COLO668 (cell line): ENCODE measurements at regions not wholly inside any gene's neighbourhood (a gene's known extent, or its start where the extent isn't known, plus 50 kb on each side); places are given as distances from the start of the nearest gene placed in this dataset.
"Not testable (repeated sequence)": the region's sequence is repeated elsewhere in the genome, so short reads cannot be mapped to it uniquely, and the experiment has no call there.

Experiments used
- DNase-seq: peaks from one replicate; lab custom pipeline; 2025; ENCODE audit not compliant: unreplicated experiment; lab: John Stamatoyannopoulos, UW

DNA sequence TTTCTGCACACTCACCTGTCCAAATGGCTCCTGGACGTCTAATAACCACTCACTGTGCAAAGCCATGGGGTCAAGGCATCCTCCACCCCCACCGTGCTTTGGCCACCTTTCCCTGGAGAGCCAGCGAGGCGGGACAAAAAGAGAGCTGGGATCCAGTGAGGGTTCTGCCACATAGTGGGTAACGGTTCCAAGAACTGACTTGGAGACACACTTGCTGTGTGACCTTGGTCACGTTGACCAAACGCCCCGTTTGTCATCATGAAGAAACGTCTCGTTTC is 287.2 kb downstream of the TFAP2C start:
- DNase-seq = no peak

DNA sequence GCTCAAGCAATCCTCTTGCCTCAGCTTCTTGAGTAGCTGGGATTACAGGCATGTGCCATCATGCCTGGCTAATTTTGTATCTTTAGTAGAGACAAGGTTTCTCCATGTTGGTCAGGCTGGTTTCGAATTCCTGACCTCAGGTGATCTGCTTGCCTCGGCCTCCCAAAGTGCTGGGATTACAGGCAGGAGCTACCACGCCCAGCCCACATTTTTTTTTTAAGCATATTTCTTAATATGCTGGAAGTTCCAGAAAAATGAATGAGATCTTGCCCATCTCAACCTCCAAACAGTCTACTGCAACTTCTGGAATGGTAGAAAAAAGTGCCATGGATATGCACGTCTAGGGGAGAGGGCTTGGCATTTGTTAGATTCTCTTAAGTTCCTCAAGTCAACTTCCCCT is 290.9 kb downstream of the TFAP2C start:
- DNase-seq = not testable (repeated sequence)

DNA sequence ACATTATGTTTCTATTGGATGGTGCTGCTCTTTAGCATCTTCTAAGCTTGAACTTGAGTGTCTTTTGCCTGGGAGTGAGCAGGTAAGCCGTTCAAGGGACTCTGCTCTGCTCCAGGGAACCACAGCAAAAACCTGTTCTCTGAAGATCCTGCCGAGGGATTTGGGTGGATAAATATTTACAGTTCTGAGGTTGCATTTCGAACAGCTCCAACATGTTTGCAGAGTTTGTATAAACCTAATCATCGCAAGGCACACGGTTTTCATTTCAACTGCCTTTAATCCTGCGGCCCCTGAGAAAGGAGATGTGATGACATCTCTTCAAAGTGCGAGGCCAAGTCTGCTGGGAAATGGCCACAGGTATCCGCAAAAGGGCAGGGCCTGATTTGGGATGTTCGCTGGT is 293.4 kb downstream of the TFAP2C start:
- no peak for DNase-seq

- no peak for DNase-seq
These were observed 295.4 kb downstream of the TFAP2C start for GRCh38 chr20:56924292-56925081.

DNA sequence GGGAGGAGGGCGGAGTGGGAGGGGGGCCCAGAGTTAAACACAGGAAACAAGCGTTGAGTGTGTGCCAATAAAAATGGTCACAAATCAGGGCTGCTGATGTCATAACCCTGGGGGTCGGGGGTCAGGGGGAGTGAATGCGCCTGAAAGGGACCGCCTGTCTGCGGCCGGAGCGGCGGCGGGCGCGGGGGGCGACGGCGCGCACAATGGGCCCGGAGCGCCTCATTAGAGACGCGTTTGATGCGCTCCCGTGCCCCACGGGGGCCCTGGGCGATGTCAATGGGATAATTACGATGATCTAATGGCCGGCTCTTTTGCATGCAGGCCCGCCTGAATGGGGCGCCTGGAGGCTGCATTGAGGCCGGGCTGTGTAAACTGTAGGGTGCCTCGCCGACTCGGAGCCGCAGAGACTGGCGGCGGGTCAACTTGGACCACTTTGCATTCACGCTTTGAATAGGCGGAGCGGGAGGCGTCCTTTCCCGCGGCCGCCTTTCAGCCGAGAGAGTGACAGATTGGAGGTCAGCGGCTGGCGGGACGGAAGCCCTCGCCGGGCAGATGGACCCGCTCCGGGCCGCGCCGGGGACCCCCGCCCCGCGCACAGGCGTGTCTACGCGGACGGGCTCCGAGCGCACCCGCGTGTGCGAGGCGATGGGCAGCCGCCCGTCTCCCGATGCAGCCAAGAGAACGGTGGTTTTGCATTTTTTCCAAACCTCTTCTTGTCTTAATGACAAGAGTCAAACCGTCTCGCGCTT is 296.1 kb downstream of the TFAP2C start:
- DNase-seq = no peak

DNA sequence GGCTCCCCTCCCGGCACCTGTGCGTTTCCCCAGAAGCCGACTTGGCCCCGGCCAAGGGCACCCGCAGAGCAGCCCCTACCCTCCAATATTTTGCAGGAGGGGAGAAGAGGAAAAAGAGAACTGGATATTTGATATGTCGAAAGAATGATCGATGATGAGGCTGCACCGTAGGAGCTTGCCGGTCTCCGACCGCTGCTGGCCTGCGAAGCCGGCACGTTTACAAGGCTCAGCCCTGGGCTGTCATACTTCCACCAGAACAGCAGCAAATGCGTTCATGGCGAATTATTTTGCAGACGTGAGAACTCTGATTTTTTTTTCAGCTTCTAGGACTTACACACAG is 296.7 kb downstream of the TFAP2C start:
- no peak for DNase-seq

DNA sequence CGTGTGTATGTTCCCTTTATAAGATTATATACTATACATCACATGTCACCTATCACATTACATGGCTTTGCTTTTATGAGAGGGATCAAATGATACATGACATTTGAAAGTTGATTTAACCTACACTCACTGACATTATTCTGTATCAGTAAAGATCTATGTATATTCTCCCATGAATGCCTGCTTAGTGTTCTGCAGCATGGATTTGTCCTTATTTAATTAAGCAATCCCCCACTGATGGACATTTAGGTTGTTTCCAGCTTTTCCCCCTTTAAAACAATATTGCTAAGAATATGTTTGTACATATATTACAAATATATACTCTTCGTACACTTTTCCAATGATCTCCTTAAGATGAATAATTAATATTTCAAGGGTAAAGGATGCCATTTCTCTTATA is 297.4 kb downstream of the TFAP2C start:
- DNase-seq = no peak

DNA sequence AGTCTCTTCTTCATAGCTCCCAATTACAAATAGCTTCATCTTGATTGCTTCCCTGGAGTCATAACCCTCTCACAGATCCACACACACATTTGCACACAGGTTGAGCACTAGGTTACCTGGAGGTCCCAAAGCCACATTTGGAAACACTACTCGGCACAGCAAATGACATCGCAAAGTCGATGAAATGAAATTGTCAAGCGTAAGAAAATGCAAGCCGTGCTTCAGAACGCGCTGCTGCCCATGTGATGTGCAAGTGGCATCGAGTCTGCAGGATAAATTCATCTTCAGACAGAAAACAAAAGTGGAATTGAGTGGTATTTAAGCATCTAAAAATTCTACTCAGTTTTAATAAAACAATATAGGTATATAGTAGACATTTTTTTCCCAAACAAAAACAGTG is 298.0 kb downstream of the TFAP2C start:
- no peak for DNase-seq

DNA sequence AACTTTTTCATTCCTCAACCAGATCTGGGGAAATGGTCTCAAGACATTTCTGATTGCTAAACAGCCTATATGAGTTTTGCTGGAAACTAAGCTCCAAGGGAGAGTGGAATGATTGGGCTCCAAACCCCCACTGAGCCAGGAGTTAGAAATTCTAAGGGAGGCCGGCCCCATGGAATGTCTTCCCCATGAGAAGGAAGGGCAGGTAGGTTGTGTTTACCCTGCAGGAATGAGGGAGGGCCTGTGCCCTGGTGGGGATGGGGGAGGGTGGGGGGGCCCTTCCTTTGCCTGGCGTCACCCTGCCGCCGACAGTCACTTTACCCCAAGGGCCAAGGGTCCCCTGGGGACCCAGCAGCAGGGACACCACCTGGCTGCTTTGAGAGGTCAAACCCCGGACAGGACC is 298.9 kb downstream of the TFAP2C start:
- DNase-seq = no peak

DNA sequence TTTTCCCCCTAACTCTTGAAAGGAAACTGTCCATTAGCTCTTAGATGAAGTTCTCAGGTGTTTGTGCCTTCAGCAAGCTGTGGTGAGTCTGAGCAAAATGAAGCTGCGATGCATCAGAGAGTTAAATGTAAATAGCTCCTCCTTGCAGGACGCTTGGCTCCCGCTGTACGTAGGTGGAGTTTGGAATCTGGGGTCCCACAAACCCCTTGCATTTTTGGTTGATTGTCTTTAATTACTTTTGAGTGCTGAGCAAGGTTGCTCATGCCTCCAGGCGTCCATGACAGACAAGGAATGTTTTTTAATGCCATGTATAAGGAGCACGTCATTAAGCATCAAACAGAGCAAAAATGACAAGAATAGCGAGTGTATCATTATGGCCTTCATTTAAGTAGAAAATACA is 300.5 kb downstream of the TFAP2C start:
- no peak for DNase-seq

GRCh38 chr20:56930876-56931275 is 301.8 kb downstream of the TFAP2C start:
- DNase-seq = no peak

DNA sequence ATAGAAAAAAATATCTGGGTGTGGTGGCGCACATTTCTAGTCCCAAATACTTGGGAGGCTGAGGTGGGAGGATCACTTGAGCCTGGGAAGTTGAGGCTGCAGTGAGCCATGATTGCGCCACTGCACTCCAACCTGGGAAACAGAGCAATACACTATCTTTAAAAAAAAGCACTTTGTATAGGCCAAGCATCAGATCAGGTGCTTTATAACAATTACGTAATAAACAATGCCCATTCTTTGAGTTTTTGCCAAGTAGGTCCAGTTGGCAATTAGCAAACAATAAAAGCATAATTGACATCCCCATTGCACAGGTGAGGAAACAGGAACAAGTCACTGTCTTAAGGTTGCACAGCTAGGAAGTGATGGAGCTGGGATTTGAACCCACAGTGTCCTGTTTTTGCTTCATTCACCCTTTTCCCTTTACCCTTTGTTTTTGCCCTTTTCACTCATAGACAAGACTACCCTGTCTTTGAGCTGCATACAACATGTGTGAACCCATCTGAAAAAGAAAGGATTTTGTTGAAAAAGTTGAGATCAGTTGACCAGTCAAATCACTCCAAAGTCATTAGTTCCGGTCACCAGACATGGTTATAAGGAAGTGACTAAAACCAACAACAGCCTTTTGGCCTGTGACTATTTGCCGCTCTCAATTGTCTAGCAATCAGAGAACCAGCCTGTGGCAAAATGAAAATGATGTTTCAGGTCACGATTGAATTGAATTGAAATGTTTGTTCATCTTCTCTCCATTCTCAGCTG is 303.6 kb downstream of the TFAP2C start:
- DNase-seq = no peak

DNA sequence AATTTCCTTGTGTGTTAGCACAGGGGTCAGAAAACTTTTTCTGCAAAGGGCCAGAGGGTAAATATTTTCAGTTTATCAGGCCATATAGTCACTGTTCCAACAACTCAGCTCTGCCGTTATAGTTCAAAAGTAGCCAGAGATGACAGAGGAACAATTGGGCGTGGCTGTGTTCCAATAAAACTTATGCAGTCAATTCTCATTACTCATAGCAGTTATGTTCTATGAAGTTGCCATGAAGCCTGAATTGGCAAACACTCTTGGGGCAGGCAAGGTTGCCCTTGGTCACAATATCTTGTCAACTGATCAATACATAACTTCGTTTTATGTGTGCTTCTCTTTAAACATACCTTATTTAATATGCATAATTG is 304.2 kb downstream of the TFAP2C start:
- no peak for DNase-seq

- no peak for DNase-seq
These were observed 305.8 kb downstream of the TFAP2C start for GRCh38 chr20:56934888-56935287.

DNA sequence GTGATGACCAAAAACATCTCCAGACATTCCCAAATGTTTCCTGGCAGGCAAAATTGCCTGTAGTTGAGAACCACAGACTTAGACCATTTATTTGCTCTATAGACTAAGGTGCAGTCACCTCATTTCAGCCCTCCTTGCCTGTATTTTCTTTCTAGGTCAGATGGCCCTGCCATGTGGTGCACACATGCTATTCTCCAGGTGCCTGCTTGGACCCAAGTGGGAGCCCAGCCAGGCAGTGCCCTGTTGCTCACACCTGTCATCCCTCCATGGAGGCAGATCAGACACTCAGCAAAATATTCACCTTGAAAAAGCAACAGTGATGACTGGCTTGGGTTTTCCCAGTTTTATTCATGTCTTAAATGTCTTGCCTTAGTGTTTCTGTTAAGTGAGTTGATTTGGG is 311.4 kb downstream of the TFAP2C start:
- DNase-seq = no peak

- DNase-seq = no peak
These were observed 312.1 kb downstream of the TFAP2C start for GRCh38 chr20:56941101-56941686.

DNA sequence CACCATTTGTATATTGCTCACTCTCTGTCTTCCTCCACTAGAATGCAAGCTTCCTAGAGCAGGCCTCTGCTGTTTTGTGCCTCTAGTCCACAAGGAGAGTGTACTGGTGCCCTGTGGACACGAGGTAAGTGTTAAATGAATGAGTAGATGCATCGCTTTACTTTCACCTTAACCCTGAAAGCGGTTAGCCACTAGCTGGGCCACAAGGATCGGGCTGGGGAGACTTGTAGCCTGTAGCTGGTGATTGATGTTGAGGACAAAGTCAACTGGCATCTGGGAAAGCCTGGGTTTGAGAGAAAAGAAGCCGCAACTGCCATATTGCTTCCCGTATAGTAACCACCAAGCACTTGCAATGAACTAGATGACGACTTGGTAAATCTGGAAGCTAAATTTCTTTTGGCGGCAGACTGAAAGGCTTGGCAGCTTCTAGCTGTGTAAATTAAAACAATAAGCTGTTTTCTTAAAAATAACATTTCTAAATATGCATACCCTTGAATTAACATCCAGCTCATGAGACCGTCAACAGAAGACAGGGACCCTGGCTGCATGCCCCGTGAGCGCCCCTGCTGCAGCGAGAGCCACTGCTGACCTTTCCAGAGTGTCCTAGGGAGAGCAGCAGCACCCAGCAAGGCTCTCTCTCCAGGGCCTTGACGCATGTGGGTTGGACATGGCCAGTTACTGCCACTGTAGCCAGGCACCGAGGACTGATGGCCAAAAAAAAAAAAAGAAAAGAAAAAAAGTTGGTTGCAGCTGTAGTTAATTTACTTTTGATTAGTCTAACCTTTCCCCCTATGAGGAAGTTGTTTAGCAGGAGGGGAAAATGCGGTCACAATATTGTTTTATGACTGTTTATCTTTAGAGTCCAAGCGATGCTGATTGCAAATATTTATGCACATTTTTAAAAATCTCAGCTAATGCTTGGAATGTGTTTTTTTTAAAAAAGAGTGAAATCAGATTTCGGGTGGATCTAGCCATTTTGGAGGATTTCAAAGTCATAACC is 315.1 kb downstream of the TFAP2C start:
- no peak for DNase-seq

DNA sequence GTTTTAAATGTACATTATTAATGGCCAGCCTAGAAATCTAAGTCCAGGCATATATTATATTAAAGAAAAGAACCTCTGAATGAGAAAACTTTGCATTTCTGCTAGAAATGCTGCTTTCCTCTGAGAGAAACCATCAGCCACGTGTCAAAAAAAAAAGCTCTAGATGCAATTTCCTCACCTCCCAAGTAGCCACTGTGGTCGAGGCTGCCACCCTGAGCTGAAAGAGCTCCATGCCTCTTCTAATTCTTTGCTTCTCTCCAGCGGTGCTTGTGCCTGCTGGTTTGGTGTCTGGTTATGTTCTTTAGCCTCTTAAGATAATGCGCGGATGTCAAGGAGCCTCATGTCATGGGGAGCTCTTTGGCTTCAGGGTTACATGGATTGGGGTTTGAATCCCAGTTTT is 316.0 kb downstream of the TFAP2C start:
- DNase-seq = no peak

GRCh38 chr20:56945901-56946300 is 316.8 kb downstream of the TFAP2C start:
- DNase-seq = no peak

DNA sequence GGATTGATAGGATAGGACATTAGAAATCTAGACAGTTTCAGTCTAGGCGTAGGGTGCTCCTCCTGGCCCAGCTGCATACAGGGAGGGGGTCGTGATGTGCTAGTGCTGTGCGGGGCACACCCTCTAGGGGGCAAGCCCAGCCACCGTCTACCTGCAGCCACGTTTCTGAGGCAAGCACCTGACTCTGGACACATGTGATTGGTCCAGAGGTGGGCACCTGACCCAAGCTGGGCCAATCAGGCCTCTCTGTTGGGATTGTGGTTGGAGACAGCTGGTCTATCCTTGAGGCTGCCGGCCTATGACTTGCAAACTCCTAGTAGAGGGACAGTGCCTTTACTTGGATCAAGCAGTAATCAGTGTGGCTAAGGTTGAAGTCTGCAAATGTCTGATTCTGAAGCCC is 317.1 kb downstream of the BMP7 start:
- no peak for DNase-seq
